Ascending aorta (tissue), 2 donors: ENCODE measurements at regions not wholly inside any gene's neighbourhood (a gene's known extent, or its start where the extent isn't known, plus 50 kb on each side); places are given as distances from the start of the nearest gene placed in this dataset.

Experiments
- DNase-seq, 2 donors: peaks; one replicate each; pipeline ENCODE4 v3.0.0-alpha.2; 2019; ENCODE audit warnings: low spot score in 2 of 2
- H3K27ac ChIP-seq, 2 donors: fragments of 200-600 bp; sonication (generic); one replicate each; pipeline ENCODE4 v1.5.1; 2016 to 2017; ENCODE audit warnings: mild to moderate bottlenecking in 1 of 2
- H3K27me3 ChIP-seq: fragments of 200-600 bp; sonication (generic); one replicate; pipeline ENCODE4 v1.5.1; 2017
- H3K36me3 ChIP-seq, 2 donors: fragments of 200-600 bp; sonication (generic); one replicate each; pipeline ENCODE4 v1.5.1; 2016
- H3K4me1 ChIP-seq, 2 donors: fragments of 200-600 bp; sonication (generic); one replicate each; pipeline ENCODE4 v1.5.1; 2016 to 2017; ENCODE audit warnings: mild to moderate bottlenecking in 1 of 2
- H3K4me3 ChIP-seq, 2 donors: fragments of 200-600 bp; sonication (generic); one replicate each; pipeline ENCODE4 v1.5.1; 2016 to 2017; ENCODE audit warnings: mild to moderate bottlenecking in 1 of 2
- H3K9me3 ChIP-seq, 2 donors: fragments of 200-600 bp; sonication (generic); one replicate each; pipeline ENCODE4 v1.5.1; 2016
- CTCF ChIP-seq, 3 experiments: fragments of 200-600 bp in 2 of 3; fragments of 450-650 bp in 1 of 3; sonication (generic) in 2 of 3; IDR thresholded peaks; one replicate each; pipeline ENCODE4 v1.5.1; 2016 to 2019; ENCODE audit warnings: antibody characterized with exemption in 3 of 3, mild to moderate bottlenecking in 1 of 3, moderate library complexity in 1 of 3
- intact Hi-C: fragments of 100-400 bp; cut with DNase I; formaldehyde crosslinking; loops from one replicate; pipeline ENCODE4 v1.15.1; 2023

GRCh38 chr10:78960316-78960800 lies 108.4 kb upstream of the ZMIZ1 start:
- no peaks in the 10 kb centered on the region for H3K36me3 ChIP-seq
- no peak overlapping the region for H3K4me3 ChIP-seq
- intact Hi-C loops, result no loop called here
- H3K9me3 ChIP-seq, result no peaks in the 10 kb centered on the region
- DNase-seq, result peak; percentile 46 to 87
- no peaks in the 10 kb centered on the region for H3K27me3 ChIP-seq
- no peak overlapping the region for H3K27ac ChIP-seq
- TF ChIP-seq CTCF (IDR thresholded peaks at IDR 0.05), result no peak
- peaks cover 3 to 10% of the 10 kb centered on the region in 2 donors for H3K4me1 ChIP-seq

GRCh38 chr10:78961760-78962159 lies 107.0 kb upstream of the ZMIZ1 start:
- H3K4me1 ChIP-seq, result peaks cover 3 to 12% of the 10 kb centered on the region in 2 donors
- H3K9me3 ChIP-seq, result no peaks in the 10 kb centered on the region
- H3K27me3 ChIP-seq, result no peaks in the 10 kb centered on the region
- H3K4me3 ChIP-seq, result no peak overlapping the region
- no peak overlapping the region for H3K27ac ChIP-seq
- H3K36me3 ChIP-seq, result no peaks in the 10 kb centered on the region
- intact Hi-C loops, result no loop called here
- TF ChIP-seq CTCF (IDR thresholded peaks at IDR 0.05), result no peak
- no peak for DNase-seq

GRCh38 chr10:78963074-78964034 lies 105.4 kb upstream of the ZMIZ1 start:
- Histone ChIP-seq H3K4me3 (no peak overlapping the region), H3K27ac (no peak overlapping the region), H3K4me1 (peaks cover 3 to 12% of the 10 kb centered on the region in 2 donors), H3K27me3 (no peaks in the 10 kb centered on the region), H3K36me3 (no peaks in the 10 kb centered on the region), H3K9me3 (no peaks in the 10 kb centered on the region)
- DNase-seq, result no peak
- no peak for TF ChIP-seq CTCF (IDR thresholded peaks at IDR 0.05)
- intact Hi-C loops, result no loop called here

- intact Hi-C loops, result no loop called here
- no peaks in the 10 kb centered on the region for H3K36me3 ChIP-seq
- no peak for DNase-seq
- no peak overlapping the region for H3K27ac ChIP-seq
- H3K4me1 ChIP-seq, result peaks cover 3 to 12% of the 10 kb centered on the region in 2 donors
- H3K9me3 ChIP-seq, result no peaks in the 10 kb centered on the region
- no peaks in the 10 kb centered on the region for H3K27me3 ChIP-seq
- no peak overlapping the region for H3K4me3 ChIP-seq
- no peak for TF ChIP-seq CTCF (IDR thresholded peaks at IDR 0.05)
These were observed 104.4 kb upstream of the ZMIZ1 start for GRCh38 chr10:78964274-78964951.

- intact Hi-C loops, result no loop called here
- Histone ChIP-seq H3K36me3 (no peaks in the 10 kb centered on the region), H3K4me3 (no peak overlapping the region), H3K27ac (no peak overlapping the region), H3K27me3 (no peaks in the 10 kb centered on the region), H3K4me1 (peaks cover 3 to 9% of the 10 kb centered on the region in 2 donors), H3K9me3 (no peaks in the 10 kb centered on the region)
- DNase-seq, result peak in 1 of 2 donors; percentile 47
- no peak for TF ChIP-seq CTCF (IDR thresholded peaks at IDR 0.05)
These were observed 103.7 kb upstream of the ZMIZ1 start for GRCh38 chr10:78964952-78965633.
